ENCODE measurements at regions not wholly inside any gene's neighbourhood (a gene's known extent, or its start where the extent isn't known, plus 50 kb on each side); places are given as distances from the start of the nearest gene placed in this dataset.

- TF ChIP-seq EZH2 (IDR thresholded peaks at IDR 0.05; ENCODE audit: low read depth), result no peak
- TF ChIP-seq CTCF (conservative IDR thresholded peaks at IDR 0.05), result no peak
- ChIA-PET POLR2A (ENCODE audit: unreplicated experiment) (no interaction called here), CTCF (interaction anchor here (0.7 kb wide), 1 partner anchor 522 kb away, joined by 3 read pairs; no protein-coding TSS in a partner anchor)
- Histone ChIP-seq H3K4me2 (no peak overlapping the region), H2AFZ (no peak overlapping the region), H4K20me1 (ENCODE audit: insufficient read depth) (no peaks in the 10 kb centered on the region), H3F3A (ENCODE audit: insufficient read depth, low read depth) (no peaks in the 10 kb centered on the region), H3K9me3 (ENCODE audit: insufficient read depth, low read depth) (no peaks in the 10 kb centered on the region), H3K27me3 (ENCODE audit: insufficient read depth, low read depth) (no peaks in the 10 kb centered on the region), H3K9me2 (ENCODE audit: insufficient read depth) (no peaks in the 10 kb centered on the region), H3K27ac (no peak overlapping the region), H3K79me2 (ENCODE audit: low read depth) (no peaks in the 10 kb centered on the region), H3K4me3 (no peak overlapping the region), H3K4me1 (replicated peaks; ENCODE audit: insufficient read depth) (no peaks in the 10 kb centered on the region), H3K36me3 (ENCODE audit: low read depth) (no peaks in the 10 kb centered on the region)
- no peak for DNase-seq
- no TSS peak for BruUV-seq (replicated peaks)
- intact Hi-C loops (cut with micrococcal nuclease; ENCODE audit: unreplicated experiment), result no loop called here
Observed at GRCh38 chr2:18325118-18325517, 235.3 kb downstream of the RDH14 start.

GRCh38 chr2:18319987-18320386 lies 240.5 kb downstream of the RDH14 start:
- ChIA-PET CTCF (no interaction called here), POLR2A (ENCODE audit: unreplicated experiment) (no interaction called here)
- no peak overlapping the region for H3K4me3 ChIP-seq
- no peaks in the 10 kb centered on the region for H3F3A ChIP-seq (ENCODE audit: insufficient read depth, low read depth)
- H3K27ac ChIP-seq, result no peak overlapping the region
- no peak for DNase-seq
- H4K20me1 ChIP-seq (ENCODE audit: insufficient read depth), result no peaks in the 10 kb centered on the region
- intact Hi-C loops (cut with micrococcal nuclease; ENCODE audit: unreplicated experiment), result no loop called here
- no TSS peak for BruUV-seq (replicated peaks)
- peaks cover 15% of the 10 kb centered on the region for H3K4me1 ChIP-seq (replicated peaks; ENCODE audit: insufficient read depth)
- no peaks in the 10 kb centered on the region for H3K9me3 ChIP-seq (ENCODE audit: insufficient read depth, low read depth)
- no peaks in the 10 kb centered on the region for H3K9me2 ChIP-seq (ENCODE audit: insufficient read depth)
- no peaks in the 10 kb centered on the region for H3K36me3 ChIP-seq (ENCODE audit: low read depth)
- no peak overlapping the region for H3K4me2 ChIP-seq
- no peaks in the 10 kb centered on the region for H3K79me2 ChIP-seq (ENCODE audit: low read depth)
- no peaks in the 10 kb centered on the region for H3K27me3 ChIP-seq (ENCODE audit: insufficient read depth, low read depth)
- no peak overlapping the region for H2AFZ ChIP-seq
- TF ChIP-seq CTCF (conservative IDR thresholded peaks at IDR 0.05) (no peak), EZH2 (IDR thresholded peaks at IDR 0.05; ENCODE audit: low read depth) (no peak)

- Histone ChIP-seq H3K9me2 (ENCODE audit: insufficient read depth) (no peaks in the 10 kb centered on the region), H3K27ac (no peak overlapping the region), H3K27me3 (ENCODE audit: insufficient read depth, low read depth) (no peaks in the 10 kb centered on the region), H3F3A (ENCODE audit: insufficient read depth, low read depth) (no peaks in the 10 kb centered on the region), H3K79me2 (ENCODE audit: low read depth) (no peaks in the 10 kb centered on the region), H3K4me3 (no peak overlapping the region), H3K4me1 (replicated peaks; ENCODE audit: insufficient read depth) (peaks cover 16% of the 10 kb centered on the region), H3K4me2 (peak overlapping the region; percentile 32), H4K20me1 (ENCODE audit: insufficient read depth) (no peaks in the 10 kb centered on the region), H2AFZ (no peak overlapping the region), H3K9me3 (ENCODE audit: insufficient read depth, low read depth) (no peaks in the 10 kb centered on the region), H3K36me3 (ENCODE audit: low read depth) (no peaks in the 10 kb centered on the region)
- ChIA-PET POLR2A (ENCODE audit: unreplicated experiment) (no interaction called here), CTCF (no interaction called here)
- peak in 1 of 2 experiments; percentile 67 for DNase-seq
- TF ChIP-seq EZH2 (IDR thresholded peaks at IDR 0.05; ENCODE audit: low read depth) (no peak), CTCF (conservative IDR thresholded peaks at IDR 0.05) (no peak)
- intact Hi-C loops (cut with micrococcal nuclease; ENCODE audit: unreplicated experiment), result no loop called here
- no TSS peak for BruUV-seq (replicated peaks)
Observed at GRCh38 chr2:18317017-18317416, 243.4 kb downstream of the RDH14 start.

All from PC-9 (cell line).